Liver (tissue), 3 donors: ENCODE measurements at regions not wholly inside any gene's neighbourhood (a gene's known extent, or its start where the extent isn't known, plus 50 kb on each side); places are given as distances from the start of the nearest gene placed in this dataset.

Experiments
- GABPA ChIP-seq, 2 donors: IDR thresholded peaks in 1 of 2; conservative IDR thresholded peaks in 1 of 2; 2 replicates each; pipeline ENCODE4 v1.6.1; 2016; ENCODE audit warnings: antibody characterized with exemption in 2 of 2, mild to moderate bottlenecking in 1 of 2, moderate library complexity in 1 of 2
- NR2F2 ChIP-seq: IDR thresholded peaks from 2 replicates; pipeline ENCODE4 v1.6.1; 2016; ENCODE audit warnings: antibody characterized with exemption
- RXRA ChIP-seq, 2 donors: IDR thresholded peaks; 2 replicates each; pipeline ENCODE4 v1.6.1; 2017 to 2018; ENCODE audit warnings: antibody characterized with exemption in 2 of 2, mild to moderate bottlenecking in 1 of 2
- TAF1 ChIP-seq: conservative IDR thresholded peaks from 2 replicates; pipeline ENCODE4 v1.6.1; 2016; ENCODE audit warnings: antibody characterized with exemption, mild to moderate bottlenecking
- TF ChIP-seq, protein P1 (sequence below): fragments of 150-350 bp; IDR thresholded peaks from 2 replicates; pipeline ENCODE4 v1.5.1; 2017; ENCODE audit warnings: improper control_type of control experiment, low read depth, low read length; ENCODE audit not compliant: missing input control
- TF ChIP-seq, protein P2 (sequence below): IDR thresholded peaks from 2 replicates; pipeline ENCODE4 v1.6.1; 2016; ENCODE audit warnings: antibody characterized with exemption
- TF ChIP-seq, protein P3 (sequence below): IDR thresholded peaks from 2 replicates; pipeline ENCODE4 v1.6.1; 2016; ENCODE audit warnings: antibody characterized with exemption, mild to moderate bottlenecking
- donor health status: healthy.
- donor health status: healthy.

DNA sequence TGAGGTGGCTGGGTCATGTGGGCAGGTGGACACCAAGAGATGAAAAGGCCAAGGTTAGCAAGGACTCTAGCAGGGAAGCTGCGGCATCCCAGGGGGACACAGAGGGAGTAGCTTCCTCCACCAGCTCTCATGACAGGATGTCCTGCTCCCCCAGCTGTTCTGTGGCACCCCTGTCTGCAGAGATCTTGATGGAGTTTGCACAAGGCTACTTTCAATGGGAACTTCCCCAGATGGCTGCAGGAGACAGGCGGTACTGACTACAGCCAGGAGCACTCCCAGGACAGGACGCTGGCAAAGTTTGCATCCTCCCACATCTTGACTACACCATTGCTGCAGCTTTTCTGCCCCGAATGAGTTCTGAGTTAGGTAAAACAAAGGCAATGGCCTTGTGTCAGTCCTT, 312.8 kb downstream of the TLE4 start:
- TF ChIP-seq, protein P1, sequence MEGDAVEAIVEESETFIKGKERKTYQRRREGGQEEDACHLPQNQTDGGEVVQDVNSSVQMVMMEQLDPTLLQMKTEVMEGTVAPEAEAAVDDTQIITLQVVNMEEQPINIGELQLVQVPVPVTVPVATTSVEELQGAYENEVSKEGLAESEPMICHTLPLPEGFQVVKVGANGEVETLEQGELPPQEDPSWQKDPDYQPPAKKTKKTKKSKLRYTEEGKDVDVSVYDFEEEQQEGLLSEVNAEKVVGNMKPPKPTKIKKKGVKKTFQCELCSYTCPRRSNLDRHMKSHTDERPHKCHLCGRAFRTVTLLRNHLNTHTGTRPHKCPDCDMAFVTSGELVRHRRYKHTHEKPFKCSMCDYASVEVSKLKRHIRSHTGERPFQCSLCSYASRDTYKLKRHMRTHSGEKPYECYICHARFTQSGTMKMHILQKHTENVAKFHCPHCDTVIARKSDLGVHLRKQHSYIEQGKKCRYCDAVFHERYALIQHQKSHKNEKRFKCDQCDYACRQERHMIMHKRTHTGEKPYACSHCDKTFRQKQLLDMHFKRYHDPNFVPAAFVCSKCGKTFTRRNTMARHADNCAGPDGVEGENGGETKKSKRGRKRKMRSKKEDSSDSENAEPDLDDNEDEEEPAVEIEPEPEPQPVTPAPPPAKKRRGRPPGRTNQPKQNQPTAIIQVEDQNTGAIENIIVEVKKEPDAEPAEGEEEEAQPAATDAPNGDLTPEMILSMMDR, result no peak
- no peak for TF ChIP-seq GABPA (IDR thresholded peaks at IDR 0.05 in 1 of 2, conservative IDR thresholded peaks at IDR 0.05 in 1 of 2)
- no peak for TF ChIP-seq NR2F2
- TF ChIP-seq, protein P2, sequence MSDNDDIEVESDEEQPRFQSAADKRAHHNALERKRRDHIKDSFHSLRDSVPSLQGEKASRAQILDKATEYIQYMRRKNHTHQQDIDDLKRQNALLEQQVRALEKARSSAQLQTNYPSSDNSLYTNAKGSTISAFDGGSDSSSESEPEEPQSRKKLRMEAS, result no peak
- TF ChIP-seq TAF1, result no peak
- TF ChIP-seq RXRA (IDR thresholded peaks at IDR 0.05), result no peak
- TF ChIP-seq, protein P3, sequence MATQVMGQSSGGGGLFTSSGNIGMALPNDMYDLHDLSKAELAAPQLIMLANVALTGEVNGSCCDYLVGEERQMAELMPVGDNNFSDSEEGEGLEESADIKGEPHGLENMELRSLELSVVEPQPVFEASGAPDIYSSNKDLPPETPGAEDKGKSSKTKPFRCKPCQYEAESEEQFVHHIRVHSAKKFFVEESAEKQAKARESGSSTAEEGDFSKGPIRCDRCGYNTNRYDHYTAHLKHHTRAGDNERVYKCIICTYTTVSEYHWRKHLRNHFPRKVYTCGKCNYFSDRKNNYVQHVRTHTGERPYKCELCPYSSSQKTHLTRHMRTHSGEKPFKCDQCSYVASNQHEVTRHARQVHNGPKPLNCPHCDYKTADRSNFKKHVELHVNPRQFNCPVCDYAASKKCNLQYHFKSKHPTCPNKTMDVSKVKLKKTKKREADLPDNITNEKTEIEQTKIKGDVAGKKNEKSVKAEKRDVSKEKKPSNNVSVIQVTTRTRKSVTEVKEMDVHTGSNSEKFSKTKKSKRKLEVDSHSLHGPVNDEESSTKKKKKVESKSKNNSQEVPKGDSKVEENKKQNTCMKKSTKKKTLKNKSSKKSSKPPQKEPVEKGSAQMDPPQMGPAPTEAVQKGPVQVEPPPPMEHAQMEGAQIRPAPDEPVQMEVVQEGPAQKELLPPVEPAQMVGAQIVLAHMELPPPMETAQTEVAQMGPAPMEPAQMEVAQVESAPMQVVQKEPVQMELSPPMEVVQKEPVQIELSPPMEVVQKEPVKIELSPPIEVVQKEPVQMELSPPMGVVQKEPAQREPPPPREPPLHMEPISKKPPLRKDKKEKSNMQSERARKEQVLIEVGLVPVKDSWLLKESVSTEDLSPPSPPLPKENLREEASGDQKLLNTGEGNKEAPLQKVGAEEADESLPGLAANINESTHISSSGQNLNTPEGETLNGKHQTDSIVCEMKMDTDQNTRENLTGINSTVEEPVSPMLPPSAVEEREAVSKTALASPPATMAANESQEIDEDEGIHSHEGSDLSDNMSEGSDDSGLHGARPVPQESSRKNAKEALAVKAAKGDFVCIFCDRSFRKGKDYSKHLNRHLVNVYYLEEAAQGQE, result no peak
